ENCODE measurements at regions not wholly inside any gene's neighbourhood (a gene's known extent, or its start where the extent isn't known, plus 50 kb on each side); places are given as distances from the start of the nearest gene placed in this dataset.
"Not testable (repeated sequence)": the region's sequence is repeated elsewhere in the genome, so short reads cannot be mapped to it uniquely, and the experiment has no call there.

- no peak for DNase-seq
Observed at GRCh38 chr13:73661066-73661465, 473.1 kb downstream of the KLF12 start.

- no peak for DNase-seq
Observed at GRCh38 chr13:73658639-73659038, 475.6 kb downstream of the KLF12 start.

- DNase-seq, result no peak
Observed at GRCh38 chr13:73657821-73658540, 476.2 kb downstream of the KLF12 start.

- no peak for DNase-seq
Observed at GRCh38 chr13:73656863-73657262, 477.3 kb downstream of the KLF12 start.

GRCh38 chr13:73653688-73654087, 480.5 kb downstream of the KLF12 start:
- no peak for DNase-seq

GRCh38 chr13:73647417-73647816, 486.8 kb downstream of the KLF12 start:
- no peak for DNase-seq

GRCh38 chr13:73640476-73641179, 493.6 kb downstream of the KLF12 start:
- not testable (repeated sequence) for DNase-seq

GRCh38 chr13:73635166-73635787, 498.9 kb downstream of the KLF12 start:
- no peak for DNase-seq

- no peak for DNase-seq
Observed at GRCh38 chr13:73633817-73634460, 500.3 kb downstream of the KLF12 start.

GRCh38 chr13:73631411-73631810, 502.8 kb downstream of the KLF12 start:
- DNase-seq, result no peak

- no peak for DNase-seq
Observed at GRCh38 chr13:73625562-73626339, 508.5 kb downstream of the KLF12 start.

GRCh38 chr13:73623281-73623680, 510.9 kb downstream of the KLF12 start:
- no peak for DNase-seq

GRCh38 chr13:73622381-73622780, 511.8 kb downstream of the KLF12 start:
- no peak for DNase-seq

GRCh38 chr13:73618275-73618865, 515.8 kb downstream of the KLF12 start:
- no peak for DNase-seq

GRCh38 chr13:73616861-73617260, 517.3 kb downstream of the KLF12 start:
- no peak for DNase-seq

- DNase-seq, result no peak
Observed at GRCh38 chr13:73610799-73611592, 523.2 kb downstream of the KLF12 start.

- DNase-seq, result no peak
Observed at GRCh38 chr13:73608711-73609485, 525.3 kb downstream of the KLF12 start.

GRCh38 chr13:73608157-73608516, 526.1 kb downstream of the KLF12 start:
- DNase-seq, result no peak

GRCh38 chr13:73607489-73608156, 526.6 kb downstream of the KLF12 start:
- no peak for DNase-seq

- no peak for DNase-seq
Observed at GRCh38 chr13:73603646-73604045, 530.6 kb downstream of the KLF12 start.
